OCI-M1 (cell line): ENCODE measurements at regions not wholly inside any gene's neighbourhood (a gene's known extent, or its start where the extent isn't known, plus 50 kb on each side); places are given as distances from the start of the nearest gene placed in this dataset.
"Not testable (repeated sequence)": the region's sequence is repeated elsewhere in the genome, so short reads cannot be mapped to it uniquely, and the experiment has no call there.

Source experiments
- DNase-seq: peaks from one replicate; lab custom pipeline; 2025; lab: John Stamatoyannopoulos, UW

DNA sequence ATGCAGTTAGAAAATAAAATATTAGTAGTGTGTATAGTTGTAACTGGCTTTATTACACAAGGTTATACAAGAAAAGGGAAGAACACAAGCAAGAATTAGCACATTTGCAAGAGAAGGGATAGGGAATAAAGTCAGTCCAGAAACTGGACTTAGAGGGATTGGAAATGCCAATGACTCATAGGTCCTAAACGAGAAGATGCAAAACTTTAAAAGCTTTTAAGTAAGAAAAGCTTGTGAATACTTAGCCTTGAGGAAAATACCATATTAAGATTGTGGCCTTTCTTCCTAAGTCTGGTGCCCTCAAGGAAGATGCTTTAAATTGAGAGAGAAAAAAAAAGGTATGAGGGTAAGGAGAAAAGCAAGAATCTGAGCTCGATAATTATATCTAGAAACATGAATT, 102.3 kb upstream of the MCHR2 start:
- DNase-seq: no peak

DNA sequence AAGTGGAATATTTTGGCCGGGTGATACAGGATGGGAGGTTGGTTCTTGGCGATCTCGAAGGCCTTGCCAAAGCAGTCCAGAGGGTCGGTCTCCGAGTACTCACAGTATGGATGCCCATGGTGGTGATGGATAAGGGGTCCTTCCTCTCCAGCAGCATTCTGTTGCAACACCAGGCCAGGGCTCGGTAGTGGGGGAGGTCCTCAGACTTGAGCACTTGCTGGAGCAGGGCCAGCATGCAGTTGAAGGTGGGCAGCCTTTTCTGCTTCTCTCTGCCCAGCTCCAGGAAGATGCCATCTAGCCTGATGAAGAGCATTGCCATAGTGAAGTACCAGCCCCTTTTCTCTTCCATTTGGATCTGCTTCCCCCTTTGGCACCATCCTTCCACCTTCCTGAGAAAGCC, 99.4 kb upstream of the MCHR2 start:
- no peak for DNase-seq

DNA sequence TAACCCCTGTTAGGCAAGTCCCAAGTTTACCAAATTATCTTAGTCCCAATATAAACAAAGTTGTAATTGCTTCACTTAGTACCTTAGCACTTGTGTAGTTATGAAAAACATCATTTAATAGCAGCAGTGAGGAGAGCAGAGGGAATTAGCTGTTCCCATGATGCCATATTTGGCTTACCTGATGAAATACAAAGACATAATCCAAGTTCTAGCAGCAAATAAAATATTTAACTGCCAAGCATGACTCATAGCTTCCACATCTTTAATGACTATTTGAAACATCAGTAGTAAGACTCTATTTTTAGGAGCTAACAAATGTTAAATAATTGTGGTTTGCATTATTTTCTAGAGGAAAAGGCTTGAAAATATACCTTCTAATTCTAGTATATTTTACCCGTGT, 94.0 kb upstream of the MCHR2 start:
- DNase-seq: peak; percentile 45

DNA sequence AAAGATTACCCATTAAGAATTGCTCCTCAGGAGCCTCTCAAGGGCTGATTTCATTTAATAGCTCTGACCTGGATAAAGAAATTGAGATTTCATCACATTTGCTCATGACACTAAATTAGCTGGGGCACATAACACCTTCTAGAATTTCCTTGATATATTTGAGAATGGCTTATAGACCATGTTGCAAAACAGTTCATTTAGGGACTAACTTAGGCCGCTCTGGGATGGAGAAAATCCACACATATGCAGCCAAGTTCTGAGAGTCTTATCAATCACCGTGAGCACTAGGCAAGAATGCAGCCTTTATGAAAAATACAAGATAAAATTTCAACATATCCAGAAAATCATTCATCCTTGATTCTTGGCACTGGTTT, 91.0 kb upstream of the MCHR2 start:
- DNase-seq: no peak

DNA sequence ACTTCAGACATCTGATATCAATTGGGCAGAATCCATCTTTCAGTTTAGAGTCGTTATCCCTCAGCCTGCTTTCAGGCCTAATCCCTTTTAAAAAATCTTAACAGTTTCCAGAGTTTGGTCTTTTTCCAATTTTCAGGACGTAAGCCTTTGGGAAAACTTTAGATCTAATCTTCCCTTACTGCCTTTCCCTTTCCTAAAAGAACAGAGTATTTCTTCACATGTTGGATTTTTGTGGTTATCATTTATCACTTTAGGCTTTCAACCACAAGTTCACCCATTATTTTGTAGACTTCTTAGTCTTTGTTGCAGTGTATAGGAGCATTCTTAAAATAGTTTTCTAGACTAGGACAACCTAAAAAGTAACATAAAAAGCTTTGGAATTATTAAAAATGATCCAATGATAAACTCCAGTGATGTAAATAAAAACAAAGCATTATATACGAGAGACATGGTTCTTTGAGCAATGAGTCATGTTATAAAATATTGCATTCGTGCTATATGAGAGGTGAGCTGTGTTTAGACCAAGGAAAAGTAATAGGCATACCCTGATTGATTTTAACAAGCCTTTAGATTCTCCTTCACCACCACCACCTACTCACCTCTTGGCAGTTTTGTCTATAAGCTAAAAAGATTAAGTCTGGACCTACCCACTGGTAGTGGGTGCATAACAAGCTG, 90.4 kb upstream of the MCHR2 start:
- no peak for DNase-seq

DNA sequence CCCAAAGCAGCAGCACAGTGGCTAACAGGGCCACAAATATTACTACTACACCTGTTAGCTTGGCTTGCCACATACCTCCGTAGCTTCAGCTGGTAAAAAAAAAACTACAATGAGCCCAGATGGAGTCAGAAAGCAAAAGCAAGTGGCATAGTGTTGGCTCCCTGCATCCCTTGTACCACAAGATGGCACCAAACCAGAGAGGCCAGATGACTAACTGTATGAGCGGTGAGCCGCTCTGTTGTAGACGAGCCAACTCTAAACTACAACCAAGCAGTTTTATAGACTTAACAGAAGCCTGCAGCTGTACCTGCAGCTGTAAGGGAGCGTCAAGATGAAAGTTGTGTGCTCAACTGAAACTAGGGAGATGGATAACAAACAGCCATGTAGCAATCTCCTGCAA, 84.5 kb upstream of the MCHR2 start:
- peak; percentile 29 for DNase-seq

DNA sequence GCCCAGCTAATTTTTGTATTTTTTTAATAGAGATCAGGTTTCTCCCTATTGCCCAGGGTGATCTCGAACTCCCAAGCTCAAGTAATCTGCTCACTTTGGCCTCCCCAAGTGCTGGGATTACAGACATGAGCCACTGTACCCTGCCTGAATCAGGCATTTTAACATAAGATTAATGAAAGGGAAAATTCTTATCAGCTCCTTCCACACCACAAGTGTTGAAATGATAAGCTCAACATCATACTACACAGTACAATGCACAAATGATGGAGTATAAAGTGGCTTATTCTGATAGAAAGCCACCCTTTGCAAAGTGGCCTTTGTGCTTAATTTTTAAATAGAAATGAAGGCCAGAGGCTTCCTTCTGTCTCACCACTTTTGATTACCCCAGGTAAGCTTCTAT, 71.3 kb upstream of the MCHR2 start:
- peak; percentile 88 for DNase-seq

DNA sequence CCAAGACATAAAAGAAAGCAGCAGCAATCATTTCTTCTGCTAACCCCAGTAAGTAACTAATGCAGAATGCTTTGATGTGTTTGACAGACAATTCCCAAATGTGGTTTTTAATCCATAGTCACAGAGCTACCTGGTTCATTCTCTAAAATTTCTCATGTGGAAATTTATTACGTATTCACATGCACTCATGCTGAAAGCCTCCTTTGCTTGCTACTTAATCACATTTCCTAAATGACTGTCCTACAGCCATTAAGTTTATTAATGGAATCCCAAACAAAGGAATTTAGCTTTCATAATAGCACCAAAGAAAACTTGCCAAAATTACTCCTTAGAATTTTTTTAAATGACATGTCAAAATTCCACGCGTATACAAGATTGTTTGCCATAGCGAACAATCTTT, 68.6 kb upstream of the MCHR2 start:
- DNase-seq: no peak

DNA sequence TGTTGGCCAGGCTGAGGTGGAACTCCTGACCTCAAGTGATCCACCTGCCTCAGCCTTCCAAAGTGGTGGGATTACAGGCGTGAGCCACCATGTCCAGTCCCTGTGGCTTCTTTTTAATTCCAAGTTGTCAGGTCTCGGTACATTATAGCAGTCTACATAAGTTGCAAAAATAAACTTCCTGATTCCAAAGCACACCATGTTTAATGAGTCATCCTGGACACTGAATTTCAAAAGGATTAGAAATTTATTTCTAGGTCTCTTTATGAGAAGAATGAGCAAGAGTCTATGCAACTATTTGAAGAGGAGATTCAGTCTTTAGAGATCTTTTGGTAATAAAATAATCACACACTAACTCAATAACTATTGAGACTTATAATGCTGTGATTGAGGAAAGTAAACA, 63.9 kb upstream of the MCHR2 start:
- no peak for DNase-seq

DNA sequence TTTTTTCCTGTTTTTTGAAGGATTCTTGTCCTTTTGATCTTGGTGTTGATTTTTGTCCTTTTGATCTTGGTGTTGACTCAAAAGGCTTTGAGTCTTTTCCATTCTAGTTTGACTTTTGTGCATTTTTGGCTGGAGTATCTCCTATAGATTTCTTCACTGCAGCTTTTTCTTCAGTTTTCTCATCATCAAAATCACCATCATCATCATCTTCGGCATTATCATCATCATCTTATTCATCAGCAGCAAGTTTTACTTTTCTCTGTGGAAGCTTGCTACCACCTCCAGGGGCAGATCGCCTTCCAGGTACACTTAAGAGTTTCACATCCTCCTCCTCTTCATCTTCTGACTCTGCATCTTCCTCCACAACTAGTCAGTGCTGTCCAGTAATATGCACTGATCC, 56.5 kb upstream of the MCHR2 start:
- no peak for DNase-seq

DNA sequence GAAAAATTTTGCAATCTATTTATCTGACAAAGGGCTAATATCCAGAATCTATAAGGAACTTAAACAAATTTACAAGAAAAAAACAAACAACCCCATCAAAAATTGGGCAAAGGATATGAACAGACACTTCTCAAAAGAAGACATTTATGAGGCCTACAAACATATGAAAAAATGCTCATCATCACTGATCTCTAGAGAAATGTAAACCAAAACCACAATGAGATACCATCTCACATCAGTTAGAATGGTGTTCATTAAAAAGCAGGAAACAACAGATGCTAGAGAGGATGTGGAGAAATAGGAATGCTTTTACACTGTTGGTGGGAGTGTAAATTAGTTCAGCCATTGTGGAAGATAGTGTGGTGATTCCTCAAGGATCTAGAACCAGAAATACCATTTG, 49.9 kb upstream of the MCHR2 start:
- not testable (repeated sequence) for DNase-seq
